Neural progenitor cell (in vitro differentiated cells): ENCODE measurements at regions not wholly inside any gene's neighbourhood (a gene's known extent, or its start where the extent isn't known, plus 50 kb on each side); places are given as distances from the start of the nearest gene placed in this dataset.
A peak's percentile ranks its signal among the peaks of the same experiment; 100 is the strongest.

Experiments
- DNase-seq: peaks from one replicate; pipeline ENCODE4 v3.0.0-alpha.2; 2016; ENCODE audit warnings: low spot score
- H2AFZ ChIP-seq: fragments of 200-600 bp; sonication (generic); replicated peaks from 2 replicates; pipeline ENCODE4 v1.6.1; 2016; ENCODE audit warnings: antibody characterized with exemption
- H3F3A ChIP-seq: fragments of 200-600 bp; sonication (generic); 2 replicates; pipeline ENCODE4 v1.6.1; 2016; ENCODE audit warnings: antibody characterized with exemption, low read depth
- H3K27ac ChIP-seq: fragments of 200-600 bp; sonication (generic); 2 replicates; pipeline ENCODE4 v1.5.1; 2016; ENCODE audit warnings: mild to moderate bottlenecking
- H3K27me3 ChIP-seq: fragments of 200-600 bp; sonication (generic); 2 replicates; pipeline ENCODE4 v1.6.1; 2016; ENCODE audit warnings: mild to moderate bottlenecking, moderate library complexity
- H3K36me3 ChIP-seq: fragments of 200-600 bp; sonication (generic); 2 replicates; pipeline ENCODE4 v1.5.1; 2016
- H3K4me1 ChIP-seq: fragments of 200-600 bp; sonication (generic); 2 replicates; pipeline ENCODE4 v1.6.1; 2016; ENCODE audit warnings: mixed run types
- H3K4me2 ChIP-seq: fragments of 200-600 bp; sonication (generic); 2 replicates; pipeline ENCODE4 v1.6.1; 2016
- H3K4me3 ChIP-seq: fragments of 200-600 bp; sonication (generic); 2 replicates; pipeline ENCODE4 v1.5.1; 2016
- H3K79me2 ChIP-seq: fragments of 200-600 bp; sonication (generic); 2 replicates; pipeline ENCODE4 v1.6.1; 2016; ENCODE audit warnings: low read depth
- H3K9ac ChIP-seq: fragments of 200-600 bp; sonication (generic); 2 replicates; pipeline ENCODE4 v1.6.1; 2016
- H3K9me3 ChIP-seq: fragments of 200-600 bp; sonication (generic); 2 replicates; pipeline ENCODE4 v1.5.1; 2016; ENCODE audit warnings: low read depth
- H4K20me1 ChIP-seq: fragments of 200-600 bp; sonication (generic); 2 replicates; pipeline ENCODE4 v1.6.1; 2016; ENCODE audit warnings: low read depth
- H3K27ac Mint-ChIP-seq: 3 replicates; pipeline ENCODE4 v1.8.0; 2021; ENCODE audit warnings: mixed read lengths
- H3K27me3 Mint-ChIP-seq: 2 replicates; pipeline ENCODE4 v1.8.0; 2022; ENCODE audit warnings: low read depth, mild to moderate bottlenecking, inconsistent platforms, moderate library complexity, mixed read lengths; ENCODE audit not compliant: insufficient read depth
- H3K36me3 Mint-ChIP-seq: 3 replicates; pipeline ENCODE4 v1.8.0; 2021; ENCODE audit warnings: mixed read lengths
- H3K4me1 Mint-ChIP-seq: 3 replicates; pipeline ENCODE4 v1.8.0; 2021; ENCODE audit warnings: mixed read lengths
- H3K4me3 Mint-ChIP-seq: 3 replicates; pipeline ENCODE4 v1.8.0; 2021; ENCODE audit warnings: mild to moderate bottlenecking, moderate library complexity, mixed read lengths
- H3K9me3 Mint-ChIP-seq: 3 replicates; pipeline ENCODE4 v1.8.0; 2020; ENCODE audit warnings: mixed read lengths
- CTCF ChIP-seq: fragments of 200-600 bp; sonication (generic); IDR thresholded peaks from 2 replicates; pipeline ENCODE4 v1.5.1; 2017; ENCODE audit warnings: antibody characterized with exemption, mild to moderate bottlenecking
- EZH2 ChIP-seq: fragments of 200-600 bp; sonication (generic); IDR thresholded peaks from 2 replicates; pipeline ENCODE4 v1.6.1; 2017; ENCODE audit warnings: antibody characterized with exemption, mild to moderate bottlenecking, moderate library complexity
- EZH2phosphoT487 ChIP-seq: fragments of 200-600 bp; sonication (generic); IDR thresholded peaks from 2 replicates; pipeline ENCODE4 v1.6.1; 2017; ENCODE audit warnings: antibody characterized with exemption

- H3K9me3 Mint-ChIP-seq = peaks cover 2% of the 10 kb centered on the region
- peaks cover 43% of the 10 kb centered on the region for H3K79me2 ChIP-seq
- H3K4me3 Mint-ChIP-seq = peak overlapping the region; percentile 90
- H3K4me2 ChIP-seq = peak overlapping the region; percentile 80
- no peak for TF ChIP-seq EZH2
- no peak for TF ChIP-seq CTCF
- TF ChIP-seq EZH2phosphoT487 = no peak
- H3K4me1 Mint-ChIP-seq = peaks cover 38% of the 10 kb centered on the region
- H3K27ac Mint-ChIP-seq = peak overlapping the region; percentile 96
- H3K27ac ChIP-seq = peak overlapping the region; percentile 100
- H3F3A ChIP-seq = peaks cover 42% of the 10 kb centered on the region
- H2AFZ ChIP-seq = no peak overlapping the region
- no peaks in the 10 kb centered on the region for H3K36me3 ChIP-seq
- no peaks in the 10 kb centered on the region for H3K9me3 ChIP-seq
- peaks cover 3% of the 10 kb centered on the region for H3K27me3 Mint-ChIP-seq
- H3K27me3 ChIP-seq = no peaks in the 10 kb centered on the region
- peak overlapping the region; percentile 91 for H3K9ac ChIP-seq
- H3K4me1 ChIP-seq = peaks cover 34% of the 10 kb centered on the region
- peak overlapping the region; percentile 56 for H3K4me3 ChIP-seq
- H3K36me3 Mint-ChIP-seq = peaks cover 9% of the 10 kb centered on the region
- peak; percentile 77 for DNase-seq
- no peaks in the 10 kb centered on the region for H4K20me1 ChIP-seq
Observed at GRCh38 chr15:92810418-92811138, 89.5 kb upstream of the CHD2 start.

GRCh38 chr15:92811148-92811913 lies 88.8 kb upstream of the CHD2 start:
- peak overlapping the region; percentile 77 for H3K27ac Mint-ChIP-seq
- H3K27me3 Mint-ChIP-seq = peaks cover 3% of the 10 kb centered on the region

GRCh38 chr15:92812271-92812670 lies 87.9 kb upstream of the CHD2 start:
- Mint-ChIP-seq H3K4me1 (peaks cover 40% of the 10 kb centered on the region), H3K36me3 (peaks cover 7% of the 10 kb centered on the region), H3K27me3 (peaks cover 3% of the 10 kb centered on the region), H3K27ac (peak overlapping the region; percentile 77), H3K4me3 (peak overlapping the region; percentile 75), H3K9me3 (peaks cover 2% of the 10 kb centered on the region)
- H3K79me2 ChIP-seq = peaks cover 45% of the 10 kb centered on the region
- H3K36me3 ChIP-seq = no peaks in the 10 kb centered on the region
- TF ChIP-seq EZH2 (no peak), EZH2phosphoT487 (no peak), CTCF (no peak)
- no peak for DNase-seq
- H3F3A ChIP-seq = peaks cover 42% of the 10 kb centered on the region
- H3K27me3 ChIP-seq = no peaks in the 10 kb centered on the region
- no peak overlapping the region for H3K4me3 ChIP-seq
- no peak overlapping the region for H3K27ac ChIP-seq
- no peak overlapping the region for H2AFZ ChIP-seq
- H4K20me1 ChIP-seq = no peaks in the 10 kb centered on the region
- peaks cover 34% of the 10 kb centered on the region for H3K4me1 ChIP-seq
- H3K9me3 ChIP-seq = no peaks in the 10 kb centered on the region
- peak overlapping the region; percentile 80 for H3K4me2 ChIP-seq
- no peak overlapping the region for H3K9ac ChIP-seq

More at GRCh38 chr15:92811148-92811913, 88.8 kb upstream of the CHD2 start:
- Histone ChIP-seq H3K9me3 (no peaks in the 10 kb centered on the region), H3K79me2 (peaks cover 43% of the 10 kb centered on the region), H3K4me2 (peak overlapping the region; percentile 80), H2AFZ (no peak overlapping the region), H4K20me1 (no peaks in the 10 kb centered on the region), H3K36me3 (no peaks in the 10 kb centered on the region), H3K4me1 (peaks cover 34% of the 10 kb centered on the region), H3K9ac (no peak overlapping the region), H3K4me3 (peak overlapping the region; percentile 56), H3K27me3 (no peaks in the 10 kb centered on the region), H3K27ac (peak overlapping the region; percentile 100), H3F3A (peaks cover 42% of the 10 kb centered on the region)
- Mint-ChIP-seq H3K4me3 (peak overlapping the region; percentile 90), H3K9me3 (peaks cover 2% of the 10 kb centered on the region), H3K4me1 (peaks cover 38% of the 10 kb centered on the region), H3K36me3 (peaks cover 8% of the 10 kb centered on the region)
- DNase-seq = no peak
- TF ChIP-seq CTCF (no peak), EZH2 (no peak), EZH2phosphoT487 (no peak)
